K562 (cell line): ENCODE measurements at regions not wholly inside any gene's neighbourhood (a gene's known extent, or its start where the extent isn't known, plus 50 kb on each side); places are given as distances from the start of the nearest gene placed in this dataset.

Experiments
- ATAC-seq: fragments of 200-7000 bp; cut with Tn5 transposase; 3 replicates; pipeline ENCODE4 v1.9.1; 2020; ENCODE audit warnings: moderate library complexity
- BruUV-seq: library from RNA; stranded (reverse); fragments of 400-500 nt; replicated peaks from 2 replicates; lab custom pipeline; 2021; lab: Mats Ljungman, UMichigan
- CTCF ChIA-PET: fragments of 300-600 bp; formaldehyde crosslinking; extraction: SDS; loops from one replicate; lab custom pipeline; 2021; ENCODE audit warnings: low intra/inter-chr PET ratio; lab: Yijun Ruan, JAX
- POLR2A ChIA-PET: fragments of 300-600, 350-650 bp; sonication (Branson Sonifier 250); formaldehyde crosslinking; extraction: SDS; loops from one replicate; lab custom pipeline; 2021; ENCODE audit warnings: antibody characterized with exemption, inconsistent platforms; lab: Yijun Ruan, JAX
- DNase-seq, 4 experiments: peaks; one replicate each; pipeline versions ENCODE4 v3.0.0 to v3.0.0-alpha.2; 2011 to 2018; ENCODE audit warnings: low spot score in 3 of 4, mixed read lengths in 3 of 4; ENCODE audit errors: extremely low read depth in 1 of 4
- FAIRE-seq: peaks from 2 replicates; lab custom pipeline; 2011; peaks lifted over from hg19 to GRCh38; lab: Jason Lieb, UNC
- H2AFZ ChIP-seq: 2 replicates; pipeline ENCODE4 v1.6.0; 2011; ENCODE audit warnings: low read depth, low read length, control low read depth, inconsistent platforms
- H3K27ac ChIP-seq: fragments of 200-600 bp; 3 replicates; pipeline ENCODE4 v1.8.0; 2011; ENCODE audit warnings: low read depth, mild to moderate bottlenecking, control low read depth, inconsistent platforms, low read length, moderate library complexity, mixed read lengths; ENCODE audit errors: extremely low read depth
- H3K27me3 ChIP-seq, 2 experiments: fragments of 300-600 bp in 1 of 2; 2 replicates in 1 of 2; 3 replicates in 1 of 2; pipeline versions ENCODE4 v1.6.0 to v1.8.0; 2011; ENCODE audit warnings: inconsistent platforms in 2 of 2, low read length in 2 of 2, mild to moderate bottlenecking in 1 of 2, mixed read lengths in 1 of 2, moderate library complexity in 1 of 2; ENCODE audit not compliant: control insufficient read depth in 2 of 2, insufficient read depth in 2 of 2
- H3K36me3 ChIP-seq: fragments of 300-600 bp; 3 replicates; pipeline ENCODE4 v1.8.0; 2011; ENCODE audit warnings: mild to moderate bottlenecking, low read length, inconsistent platforms; ENCODE audit not compliant: control insufficient read depth, insufficient read depth
- H3K4me1 ChIP-seq, 2 experiments: fragments of 200-600 bp in 1 of 2; replicated peaks in 1 of 2; 2 replicates in 1 of 2; 3 replicates in 1 of 2; pipeline versions ENCODE4 v1.5.1 to v1.8.0; 2011; ENCODE audit warnings: inconsistent platforms in 2 of 2, low read length in 2 of 2, mild to moderate bottlenecking in 1 of 2, mixed read lengths in 1 of 2, moderate library complexity in 1 of 2; ENCODE audit not compliant: control insufficient read depth in 2 of 2, insufficient read depth in 2 of 2
- H3K4me2 ChIP-seq: 2 replicates; pipeline ENCODE4 v1.6.1; 2011; ENCODE audit warnings: low read length, control low read depth, inconsistent platforms, mixed read lengths; ENCODE audit not compliant: insufficient read depth
- H3K4me3 ChIP-seq: fragments of 200-600 bp; sonication (generic), shearing (Covaris generic); 2 replicates; pipeline ENCODE4 v1.5.1; 2016; ENCODE audit warnings: control low read depth, inconsistent platforms
- H3K79me2 ChIP-seq: fragments of 200-600 bp; 3 replicates; pipeline ENCODE4 v1.8.0; 2011; ENCODE audit warnings: low read length, inconsistent platforms; ENCODE audit not compliant: control insufficient read depth, insufficient read depth
- H3K9ac ChIP-seq, 2 experiments: 2 replicates each; pipeline versions ENCODE4 v1.6.0 to v1.6.1; 2011; ENCODE audit warnings: low read depth in 2 of 2, low read length in 2 of 2, control low read depth in 1 of 2, inconsistent platforms in 1 of 2, mild to moderate bottlenecking in 1 of 2, mixed read lengths in 1 of 2; ENCODE audit not compliant: insufficient read depth in 1 of 2
- H3K9me1 ChIP-seq: one replicate; pipeline ENCODE4 v1.6.0; 2011; ENCODE audit warnings: inconsistent platforms, mild to moderate bottlenecking, low read length, moderate library complexity; ENCODE audit not compliant: control insufficient read depth, insufficient read depth
- H3K9me3 ChIP-seq: replicated peaks from 2 replicates; pipeline ENCODE4 v1.5.1; 2011; ENCODE audit warnings: low read depth, low read length, inconsistent platforms; ENCODE audit not compliant: control insufficient read depth, insufficient read depth
- H4K20me1 ChIP-seq: replicated peaks from 2 replicates; pipeline ENCODE4 v1.6.1; 2011; ENCODE audit warnings: low read length, inconsistent platforms, mixed read lengths; ENCODE audit not compliant: control insufficient read depth, insufficient read depth
- CCNT2 ChIP-seq: IDR thresholded peaks from 2 replicates; pipeline ENCODE4 v1.6.1; 2011; ENCODE audit warnings: borderline replicate concordance, low read depth, mild to moderate bottlenecking, moderate library complexity, mixed read lengths, low read length; ENCODE audit not compliant: insufficient read length; ENCODE audit errors: extremely low read depth
- CHD2 ChIP-seq: IDR thresholded peaks from 2 replicates; pipeline ENCODE4 v1.6.1; 2011; ENCODE audit warnings: low read depth, low read length
- DPF2 ChIP-seq: fragments of 450-650 bp; IDR thresholded peaks from 2 replicates; pipeline ENCODE4 v1.6.1; 2016
- ELF1 ChIP-seq: fragments of 200-800 bp; sonication (Bioruptor generic); IDR thresholded peaks from 2 replicates; pipeline ENCODE4 v1.6.1; 2016; ENCODE audit warnings: missing genetic modification characterization, missing compliant biosample characterization
- NR1H2 ChIP-seq: sonication (generic); formaldehyde crosslinking; IDR thresholded peaks from 2 replicates; pipeline ENCODE4 v1.4.0; 2020; ENCODE audit warnings: mild to moderate bottlenecking, missing genetic modification reagents
- PHF20 ChIP-seq: fragments of 450-650 bp; IDR thresholded peaks from 2 replicates; pipeline ENCODE4 v1.6.1; 2018; ENCODE audit not compliant: partially characterized antibody
- POLR2AphosphoS2 ChIP-seq: IDR thresholded peaks from 2 replicates; pipeline ENCODE4 v1.6.1; 2012; ENCODE audit warnings: low read length, improper control_type of control experiment
- PRPF4 ChIP-seq: fragments of 200-400 bp; formaldehyde crosslinking; IDR thresholded peaks from one replicate; pipeline ENCODE4 v1.6.1; 2017; ENCODE audit warnings: low read length, low read depth, mild to moderate bottlenecking; ENCODE audit not compliant: insufficient read depth, poor library complexity, severe bottlenecking
- ZBTB8A ChIP-seq: fragments of 450-650 bp; IDR thresholded peaks from 2 replicates; pipeline ENCODE4 v1.6.1; 2018; ENCODE audit warnings: mild to moderate bottlenecking, moderate library complexity; ENCODE audit not compliant: partially characterized antibody
- ZNF146 ChIP-seq: IDR thresholded peaks from one replicate; pipeline ENCODE4 v1.6.1; 2018; ENCODE audit warnings: missing compliant biosample characterization; ENCODE audit not compliant: unreplicated experiment
- ZNF239 ChIP-seq: fragments of 250-450 bp; sonication (Bioruptor Pico); IDR thresholded peaks from 2 replicates; pipeline ENCODE4 v1.4.0; 2020; ENCODE audit warnings: mild to moderate bottlenecking
- ZNF24 ChIP-seq: fragments of 450-650 bp; IDR thresholded peaks from 2 replicates; pipeline ENCODE4 v1.6.1; 2016
- WGBS: fragments of 100-300 bp; shearing (Covaris generic); methylation state at CpG from one replicate; pipeline ENCODE4 v1.1.6; 2016; ENCODE audit warnings: low coverage, mixed read lengths; ENCODE audit not compliant: insufficient coverage; ENCODE audit errors: missing lambda C conversion rate; 5-methylcytosine and 5-hydroxymethylcytosine counted together
- in situ Hi-C: fragments of 300-500 bp; cut with MboI; formaldehyde crosslinking; loops from 4 replicates; pipeline ENCODE4 v1.15.0; 2018; ENCODE audit warnings: inconsistent platforms, mixed read lengths
- intact Hi-C: fragments of 100-400 bp; cut with micrococcal nuclease; formaldehyde crosslinking; loops from 2 replicates; pipeline ENCODE4 v1.14.2; 2022
- TF ChIP-seq, protein P1 (sequence below): sonication (generic); formaldehyde crosslinking; IDR thresholded peaks from 2 replicates; pipeline ENCODE4 v1.8.0; 2023; ENCODE audit warnings: mild to moderate bottlenecking, missing genetic modification reagents

DNA sequence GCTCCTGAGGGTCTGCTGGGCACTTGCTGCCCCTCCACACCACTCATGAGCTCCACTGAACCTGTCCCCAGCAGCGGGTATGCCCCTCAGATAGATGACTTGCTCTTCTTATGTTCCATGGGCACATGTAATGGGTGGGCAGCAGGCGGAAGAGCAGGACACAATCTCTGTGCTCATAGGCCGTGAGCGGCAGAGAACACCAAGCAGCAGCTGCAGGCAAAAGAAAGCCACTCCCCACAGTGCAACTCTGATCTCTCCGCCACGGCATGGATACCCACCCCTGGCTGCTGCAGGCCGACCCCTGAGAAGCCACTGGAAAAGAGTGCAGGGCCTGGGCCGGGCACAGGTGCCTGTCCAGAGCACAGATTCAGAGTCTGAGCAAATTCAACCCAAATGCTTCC lies 135.2 kb upstream of the RUNX3 start:
- H3K4me1 ChIP-seq = peaks cover 6% of the 10 kb centered on the region in 2 experiments; a peak in 2 of 5 replicates
- BruUV-seq = no TSS peak
- H3K27ac ChIP-seq = no peak overlapping the region
- ChIA-PET CTCF (no interaction called here), POLR2A (interaction anchor here (0.6 to 1.4 kb wide), 2 partner anchors 16 to 210 kb away, joined by 3 to 4 read pairs; no protein-coding TSS in a partner anchor)
- no peaks in the 10 kb centered on the region; the same call in 1 of the 2 replicates for H4K20me1 ChIP-seq
- H2AFZ ChIP-seq = no peak overlapping the region
- in situ Hi-C loops = no loop called here
- 19% methylated on average over 8 of the region's 8 CpGs for WGBS
- H3K4me2 ChIP-seq = no peak overlapping the region
- TF ChIP-seq POLR2AphosphoS2 (no peak), ZBTB8A (no peak)
- TF ChIP-seq, all 486 proteins: peak for 0
- intact Hi-C loops = no loop called here
- no peak overlapping the region for H3K9ac ChIP-seq
- DNase-seq (no peak), ATAC-seq (no peak), FAIRE-seq (no peak)
- H3K79me2 ChIP-seq = no peaks in the 10 kb centered on the region
- H3K36me3 ChIP-seq = no peaks in the 10 kb centered on the region
- no peaks in the 10 kb centered on the region for H3K9me3 ChIP-seq
- peaks cover 2 to 60% of the 10 kb centered on the region in 2 experiments; a peak in 3 of 5 replicates for H3K27me3 ChIP-seq
- H3K4me3 ChIP-seq = no peak overlapping the region
- no peaks in the 10 kb centered on the region for H3K9me1 ChIP-seq

DNA sequence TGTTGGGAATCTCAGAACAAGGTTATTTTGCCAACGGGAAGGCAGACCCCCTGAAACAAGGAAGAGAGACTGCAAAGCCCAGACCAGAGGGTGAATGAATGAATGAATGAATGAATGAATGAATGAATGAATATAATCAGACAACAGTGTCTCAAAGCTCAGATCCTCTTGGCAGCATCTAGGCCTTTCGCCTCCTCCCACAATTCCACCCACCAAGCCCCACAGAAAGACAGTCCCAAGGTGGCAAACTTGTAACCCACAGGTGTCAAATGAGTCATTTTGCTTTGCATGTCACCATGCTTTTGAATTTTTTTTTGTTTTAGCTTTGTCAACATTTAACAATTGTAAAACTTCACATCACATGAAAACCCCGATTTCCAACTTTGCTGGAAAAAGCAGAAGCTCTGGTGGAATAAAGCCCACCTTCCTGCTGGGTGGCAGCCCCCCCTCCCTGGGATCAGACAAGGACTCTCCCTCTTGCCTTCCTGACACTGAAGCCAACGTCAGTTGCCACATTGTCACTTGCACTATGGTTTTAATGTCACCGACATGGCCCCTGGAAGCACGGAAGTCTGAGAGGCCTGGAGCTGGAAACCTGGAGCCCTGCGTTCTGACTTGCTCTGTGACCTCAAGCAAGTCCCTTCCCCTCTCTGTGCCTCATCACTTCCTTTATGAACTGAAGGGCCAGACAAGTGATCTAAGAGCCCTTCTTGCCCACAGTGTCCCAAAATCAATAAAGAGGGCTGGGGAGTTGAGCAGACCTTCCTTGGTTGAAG lies 134.6 kb upstream of the RUNX3 start:
- H3K27ac ChIP-seq = no peak overlapping the region
- H4K20me1 ChIP-seq = no peaks in the 10 kb centered on the region; the same call in 1 of the 2 replicates
- peaks cover 2 to 57% of the 10 kb centered on the region in 2 experiments; a peak in 3 of 5 replicates for H3K27me3 ChIP-seq
- no peak for ATAC-seq
- POLR2A ChIA-PET = interaction anchor here (0.6 kb wide), 1 partner anchor 210 kb away, joined by 3 read pairs; no protein-coding TSS in a partner anchor
- H3K36me3 ChIP-seq = no peaks in the 10 kb centered on the region
- peak; percentile 54 for FAIRE-seq
- H3K4me2 ChIP-seq = no peak overlapping the region
- H2AFZ ChIP-seq = no peak overlapping the region
- BruUV-seq = no TSS peak
- no peaks in the 10 kb centered on the region for H3K9me1 ChIP-seq
- no peak overlapping the region for H3K4me3 ChIP-seq
- H3K79me2 ChIP-seq = no peaks in the 10 kb centered on the region
- H3K4me1 ChIP-seq = peaks cover 6% of the 10 kb centered on the region in 2 experiments; a peak in 2 of 5 replicates
- DNase-seq = no peak
- no peak overlapping the region for H3K9ac ChIP-seq
- intact Hi-C loops = no loop called here
- CTCF ChIA-PET = no interaction called here
- no peaks in the 10 kb centered on the region for H3K9me3 ChIP-seq
- in situ Hi-C loops = no loop called here
- WGBS = 2% methylated on average over 7 of the region's 7 CpGs
- no peak for TF ChIP-seq ELF1
- TF ChIP-seq CHD2 = no peak
- no peak for TF ChIP-seq CCNT2
- TF ChIP-seq ZNF24 = peak; percentile 95
- no peak for TF ChIP-seq PRPF4
- no peak for TF ChIP-seq NR1H2 (CRISPR knock-in tag)
- no peak for TF ChIP-seq DPF2
- TF ChIP-seq, protein P1, sequence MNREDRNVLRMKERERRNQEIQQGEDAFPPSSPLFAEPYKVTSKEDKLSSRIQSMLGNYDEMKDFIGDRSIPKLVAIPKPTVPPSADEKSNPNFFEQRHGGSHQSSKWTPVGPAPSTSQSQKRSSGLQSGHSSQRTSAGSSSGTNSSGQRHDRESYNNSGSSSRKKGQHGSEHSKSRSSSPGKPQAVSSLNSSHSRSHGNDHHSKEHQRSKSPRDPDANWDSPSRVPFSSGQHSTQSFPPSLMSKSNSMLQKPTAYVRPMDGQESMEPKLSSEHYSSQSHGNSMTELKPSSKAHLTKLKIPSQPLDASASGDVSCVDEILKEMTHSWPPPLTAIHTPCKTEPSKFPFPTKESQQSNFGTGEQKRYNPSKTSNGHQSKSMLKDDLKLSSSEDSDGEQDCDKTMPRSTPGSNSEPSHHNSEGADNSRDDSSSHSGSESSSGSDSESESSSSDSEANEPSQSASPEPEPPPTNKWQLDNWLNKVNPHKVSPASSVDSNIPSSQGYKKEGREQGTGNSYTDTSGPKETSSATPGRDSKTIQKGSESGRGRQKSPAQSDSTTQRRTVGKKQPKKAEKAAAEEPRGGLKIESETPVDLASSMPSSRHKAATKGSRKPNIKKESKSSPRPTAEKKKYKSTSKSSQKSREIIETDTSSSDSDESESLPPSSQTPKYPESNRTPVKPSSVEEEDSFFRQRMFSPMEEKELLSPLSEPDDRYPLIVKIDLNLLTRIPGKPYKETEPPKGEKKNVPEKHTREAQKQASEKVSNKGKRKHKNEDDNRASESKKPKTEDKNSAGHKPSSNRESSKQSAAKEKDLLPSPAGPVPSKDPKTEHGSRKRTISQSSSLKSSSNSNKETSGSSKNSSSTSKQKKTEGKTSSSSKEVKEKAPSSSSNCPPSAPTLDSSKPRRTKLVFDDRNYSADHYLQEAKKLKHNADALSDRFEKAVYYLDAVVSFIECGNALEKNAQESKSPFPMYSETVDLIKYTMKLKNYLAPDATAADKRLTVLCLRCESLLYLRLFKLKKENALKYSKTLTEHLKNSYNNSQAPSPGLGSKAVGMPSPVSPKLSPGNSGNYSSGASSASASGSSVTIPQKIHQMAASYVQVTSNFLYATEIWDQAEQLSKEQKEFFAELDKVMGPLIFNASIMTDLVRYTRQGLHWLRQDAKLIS (CRISPR knock-in tag) = no peak
- TF ChIP-seq ZNF239 = no peak
- no peak for TF ChIP-seq PHF20
- no peak for TF ChIP-seq ZNF146 (CRISPR knock-in tag)
